ENCODE measurements at regions not wholly inside any gene's neighbourhood (a gene's known extent, or its start where the extent isn't known, plus 50 kb on each side); places are given as distances from the start of the nearest gene placed in this dataset.

- no peak overlapping the region for H3K27ac Mint-ChIP-seq
- H3K27me3 Mint-ChIP-seq (ENCODE audit: insufficient read depth), result peaks cover 3% of the 10 kb centered on the region; the same call in 1 of the 2 replicates
- no peaks in the 10 kb centered on the region for H3K4me1 Mint-ChIP-seq (ENCODE audit: low read depth)
- DNase-seq, result no peak
- no peak for TF ChIP-seq CTCF (IDR thresholded peaks at IDR 0.05)
- H3K4me3 Mint-ChIP-seq, result no peak overlapping the region
- peaks cover 46% of the 10 kb centered on the region for H3K9me3 Mint-ChIP-seq
- no peaks in the 10 kb centered on the region for H3K36me3 Mint-ChIP-seq (ENCODE audit: low read depth)
Measured at GRCh38 chr5:125798307-125798706, 624.9 kb upstream of the GRAMD2B start.

- Mint-ChIP-seq H3K27me3 (ENCODE audit: insufficient read depth) (no peaks in the 10 kb centered on the region), H3K9me3 (peaks cover 6% of the 10 kb centered on the region), H3K4me1 (ENCODE audit: low read depth) (no peaks in the 10 kb centered on the region), H3K36me3 (ENCODE audit: low read depth) (no peaks in the 10 kb centered on the region), H3K27ac (no peak overlapping the region), H3K4me3 (no peak overlapping the region)
- TF ChIP-seq CTCF (IDR thresholded peaks at IDR 0.05), result no peak
- no peak for DNase-seq
Measured at GRCh38 chr5:125812651-125813050, 610.6 kb upstream of the GRAMD2B start.

- Mint-ChIP-seq H3K4me3 (no peak overlapping the region), H3K27ac (no peak overlapping the region), H3K9me3 (peaks cover 6% of the 10 kb centered on the region), H3K4me1 (ENCODE audit: low read depth) (no peaks in the 10 kb centered on the region), H3K36me3 (ENCODE audit: low read depth) (no peaks in the 10 kb centered on the region), H3K27me3 (ENCODE audit: insufficient read depth) (no peaks in the 10 kb centered on the region)
- DNase-seq, result no peak
- no peak for TF ChIP-seq CTCF (IDR thresholded peaks at IDR 0.05)
Measured at GRCh38 chr5:125813221-125813974, 609.8 kb upstream of the GRAMD2B start.

GRCh38 chr5:125814119-125814518 lies 609.1 kb upstream of the GRAMD2B start:
- no peak for DNase-seq
- H3K4me1 Mint-ChIP-seq (ENCODE audit: low read depth), result no peaks in the 10 kb centered on the region
- peaks cover 6% of the 10 kb centered on the region for H3K9me3 Mint-ChIP-seq
- no peak overlapping the region for H3K27ac Mint-ChIP-seq
- no peaks in the 10 kb centered on the region for H3K27me3 Mint-ChIP-seq (ENCODE audit: insufficient read depth)
- H3K4me3 Mint-ChIP-seq, result no peak overlapping the region
- no peaks in the 10 kb centered on the region for H3K36me3 Mint-ChIP-seq (ENCODE audit: low read depth)
- TF ChIP-seq CTCF (IDR thresholded peaks at IDR 0.05), result no peak

GRCh38 chr5:125823572-125823971 lies 599.6 kb upstream of the GRAMD2B start:
- Mint-ChIP-seq H3K27me3 (ENCODE audit: insufficient read depth) (no peaks in the 10 kb centered on the region), H3K27ac (no peak overlapping the region), H3K9me3 (peaks cover 29% of the 10 kb centered on the region), H3K4me1 (ENCODE audit: low read depth) (no peaks in the 10 kb centered on the region), H3K4me3 (no peak overlapping the region), H3K36me3 (ENCODE audit: low read depth) (no peaks in the 10 kb centered on the region; the same call in 1 of the 2 replicates)
- no peak for TF ChIP-seq CTCF (IDR thresholded peaks at IDR 0.05)
- DNase-seq, result no peak

Data from HFFc6 (cell line).